Smooth muscle cell of the brain vasculature (primary cell): ENCODE measurements at regions not wholly inside any gene's neighbourhood (a gene's known extent, or its start where the extent isn't known, plus 50 kb on each side); places are given as distances from the start of the nearest gene placed in this dataset.

Source experiments
- DNase-seq: peaks from one replicate; pipeline ENCODE4 v3.0.0-alpha.2; 2012; ENCODE audit warnings: low read depth, low spot score

- no peak for DNase-seq
These were observed 213.6 kb upstream of the PGRMC2 start for GRCh38 chr4:128501239-128501638.

- no peak for DNase-seq
These were observed 200.6 kb upstream of the PGRMC2 start for GRCh38 chr4:128488055-128488705.

- no peak for DNase-seq
These were observed 197.3 kb upstream of the PGRMC2 start for GRCh38 chr4:128484896-128485295.

GRCh38 chr4:128483816-128484215 lies 196.2 kb upstream of the PGRMC2 start:
- DNase-seq: peak; percentile 18

GRCh38 chr4:128483041-128483440 lies 195.4 kb upstream of the PGRMC2 start:
- DNase-seq: no peak

- DNase-seq: no peak
These were observed 194.3 kb upstream of the PGRMC2 start for GRCh38 chr4:128481752-128482480.

- DNase-seq: no peak
These were observed 193.3 kb upstream of the PGRMC2 start for GRCh38 chr4:128480945-128481344.

- DNase-seq: no peak
These were observed 189.9 kb upstream of the PGRMC2 start for GRCh38 chr4:128477540-128477939.

- no peak for DNase-seq
These were observed 188.0 kb upstream of the PGRMC2 start for GRCh38 chr4:128475597-128475996.

GRCh38 chr4:128471576-128471975 lies 184.0 kb upstream of the PGRMC2 start:
- no peak for DNase-seq

- no peak for DNase-seq
These were observed 183.0 kb upstream of the PGRMC2 start for GRCh38 chr4:128470492-128471053.

- DNase-seq: peak; percentile 54
These were observed 180.7 kb upstream of the PGRMC2 start for GRCh38 chr4:128468123-128468989.

GRCh38 chr4:128465523-128465922 lies 177.9 kb upstream of the PGRMC2 start:
- DNase-seq: no peak

GRCh38 chr4:128463006-128463405 lies 175.4 kb upstream of the PGRMC2 start:
- DNase-seq: no peak

GRCh38 chr4:128462103-128462783 lies 174.6 kb upstream of the PGRMC2 start:
- no peak for DNase-seq

GRCh38 chr4:128461291-128462102 lies 173.9 kb upstream of the PGRMC2 start:
- DNase-seq: peak; percentile 57

- no peak for DNase-seq
These were observed 171.9 kb upstream of the PGRMC2 start for GRCh38 chr4:128459547-128459946.

- no peak for DNase-seq
These were observed 171.2 kb upstream of the PGRMC2 start for GRCh38 chr4:128458816-128459215.

GRCh38 chr4:128457726-128458125 lies 170.1 kb upstream of the PGRMC2 start:
- DNase-seq: no peak

GRCh38 chr4:128456171-128456570 lies 168.6 kb upstream of the PGRMC2 start:
- no peak for DNase-seq

GRCh38 chr4:128455480-128455879 lies 167.9 kb upstream of the PGRMC2 start:
- no peak for DNase-seq
